Pancreas (tissue), 10 donors: ENCODE measurements at regions not wholly inside any gene's neighbourhood (a gene's known extent, or its start where the extent isn't known, plus 50 kb on each side); places are given as distances from the start of the nearest gene placed in this dataset.

Source experiments
- ATAC-seq, 4 donors: fragments of 200-7000 bp; cut with Tn5 transposase; one replicate each; pipeline versions ENCODE4 v1.8.0 to v1.9.1; 2020; ENCODE audit warnings: mild to moderate bottlenecking in 4 of 4, moderate library complexity in 4 of 4
- DNase-seq, 6 donors: peaks; one replicate each; pipeline ENCODE4 v3.0.0-alpha.2; 2020
- FAIRE-seq: peaks from 2 replicates; lab custom pipeline; 2012; peaks lifted over from hg19 to GRCh38; lab: Jason Lieb, UNC
- H3K27ac ChIP-seq, 4 donors: fragments of 200-600 bp; sonication (generic); 1 replicate in 3 of 4; 2 replicates in 1 of 4; pipeline versions ENCODE4 v1.5.0 to v1.8.0; 2020
- H3K27me3 ChIP-seq, 4 donors: fragments of 200-600 bp; one replicate each; pipeline ENCODE4 v1.8.0; 2021
- H3K36me3 ChIP-seq, 3 donors: fragments of 200-600 bp; sonication (generic) in 1 of 3; one replicate each; pipeline versions ENCODE4 v1.5.0 to v1.8.0; 2020 to 2021
- H3K4me1 ChIP-seq, 3 donors: fragments of 200-600 bp; one replicate each; pipeline ENCODE4 v1.8.0; 2021
- H3K4me3 ChIP-seq, 4 donors: fragments of 200-600 bp; sonication (generic) in 2 of 4; one replicate each; pipeline versions ENCODE4 v1.5.0 to v1.8.0; 2020 to 2021
- H3K9me3 ChIP-seq, 4 donors: fragments of 200-600 bp; one replicate each; pipeline ENCODE4 v1.8.0; 2021
- CTCF ChIP-seq, 4 donors: fragments of 200-600 bp; sonication (generic) in 3 of 4; IDR thresholded peaks; one replicate each; pipeline versions ENCODE4 v1.5.0 to v1.8.0; 2021; ENCODE audit warnings: antibody characterized with exemption in 4 of 4
- WGBS, 2 donors: extraction: QIAGEN DNeasy Blood & Tissue Kit; methylation state at CpG; one replicate each; pipeline ENCODE4 v1.1.7; 2013; 5-methylcytosine and 5-hydroxymethylcytosine counted together
- intact Hi-C, 3 donors: fragments of 100-400 bp; cut with DNase I; formaldehyde crosslinking; loops; one replicate each; pipeline versions ENCODE4 v1.11.1 to v1.14.2; 2022
- donor health status: healthy with polysubstance abuse.
- donor health status: DM: no; HTN: no; CAD: no; lungs with moderate emphysema.
- donor health status: DM: no; HTN: no; CAD: no.
- donor health status: control.
- donor health status: control.
- donor health status: Bipolar disorder and iron deficiency.
- donor health status: DM: yes; HTN: yes; CAD: no.
- donor health status: DM: no; HTN: no; CAD: no.
- donor health status: DM: no; HTN: no; CAD: no.
- donor health status: DM: yes; HTN: yes; CAD: no.

- no peaks in the 10 kb centered on the region for H3K9me3 ChIP-seq
- DNase-seq: no peak
- 95 to 98% methylated on average over 2 of the region's 2 CpGs for WGBS, 2 donors
- H3K4me1 ChIP-seq: no peaks in the 10 kb centered on the region
- H3K27me3 ChIP-seq: no peaks in the 10 kb centered on the region
- TF ChIP-seq CTCF (IDR thresholded peaks at IDR 0.05): no peak
- no peak overlapping the region for H3K4me3 ChIP-seq
- intact Hi-C loops: no loop called here
- no peak overlapping the region for H3K27ac ChIP-seq
- ATAC-seq: no peak
- no peaks in the 10 kb centered on the region for H3K36me3 ChIP-seq
- FAIRE-seq: no peak
Observed at GRCh38 chr6:3618642-3619041, 132.9 kb downstream of the PXDC1 start.

GRCh38 chr6:3617681-3618311, 133.7 kb downstream of the PXDC1 start:
- DNase-seq (no peak), FAIRE-seq (no peak), ATAC-seq (no peak)
- H3K27me3 ChIP-seq: no peaks in the 10 kb centered on the region
- no peak for TF ChIP-seq CTCF (IDR thresholded peaks at IDR 0.05)
- 83 to 94% methylated on average over 29 of the region's 29 CpGs for WGBS, 2 donors
- no peak overlapping the region for H3K27ac ChIP-seq
- intact Hi-C loops: no loop called here
- no peaks in the 10 kb centered on the region for H3K36me3 ChIP-seq
- H3K4me1 ChIP-seq: no peaks in the 10 kb centered on the region
- H3K9me3 ChIP-seq: no peaks in the 10 kb centered on the region
- H3K4me3 ChIP-seq: no peak overlapping the region

- intact Hi-C loops: no loop called here
- ATAC-seq (no peak), DNase-seq (no peak), FAIRE-seq (no peak)
- H3K9me3 ChIP-seq: no peaks in the 10 kb centered on the region
- H3K27me3 ChIP-seq: no peaks in the 10 kb centered on the region
- TF ChIP-seq CTCF (IDR thresholded peaks at IDR 0.05): no peak
- WGBS, 2 donors: 67 to 72% methylated on average over 7 of the region's 7 CpGs
- no peak overlapping the region for H3K27ac ChIP-seq
- no peaks in the 10 kb centered on the region for H3K36me3 ChIP-seq
- no peak overlapping the region for H3K4me3 ChIP-seq
- H3K4me1 ChIP-seq: no peaks in the 10 kb centered on the region
Observed at GRCh38 chr6:3617192-3617631, 134.3 kb downstream of the PXDC1 start.

GRCh38 chr6:3616565-3617176, 134.8 kb downstream of the PXDC1 start:
- WGBS, 2 donors: 79 to 84% methylated on average over 9 of the region's 9 CpGs
- no peak for DNase-seq

More at GRCh38 chr6:3616565-3617176, 134.8 kb downstream of the PXDC1 start:
- FAIRE-seq (no peak), ATAC-seq (no peak)
- H3K36me3 ChIP-seq: no peaks in the 10 kb centered on the region
- no peak for TF ChIP-seq CTCF (IDR thresholded peaks at IDR 0.05)
- H3K27ac ChIP-seq: no peak overlapping the region
- H3K4me3 ChIP-seq: no peak overlapping the region
- no peaks in the 10 kb centered on the region for H3K4me1 ChIP-seq
- intact Hi-C loops: no loop called here
- H3K9me3 ChIP-seq: no peaks in the 10 kb centered on the region
- H3K27me3 ChIP-seq: no peaks in the 10 kb centered on the region
